ENCODE measurements at regions not wholly inside any gene's neighbourhood (a gene's known extent, or its start where the extent isn't known, plus 50 kb on each side); places are given as distances from the start of the nearest gene placed in this dataset.
A peak's percentile ranks its signal among the peaks of the same experiment; 100 is the strongest.

DNA sequence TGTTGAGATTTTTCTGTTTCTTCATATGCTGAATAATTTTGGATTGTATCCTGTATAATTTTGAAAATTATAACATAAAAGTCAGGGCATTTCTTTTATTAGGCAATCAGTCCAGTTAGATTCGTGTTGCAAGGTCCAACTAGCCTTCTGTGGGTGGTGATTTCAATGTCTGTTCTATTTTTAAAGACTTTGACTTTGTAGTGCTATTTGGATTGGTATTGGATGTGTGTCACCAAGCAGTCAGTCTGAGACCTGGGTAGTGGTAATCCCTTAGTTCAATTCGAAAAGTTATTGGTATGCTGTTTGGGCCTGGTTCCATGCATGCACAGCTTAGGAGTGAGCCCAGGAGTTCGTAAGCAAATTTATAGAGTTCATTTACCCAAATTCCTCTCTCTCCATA, 82.2 kb downstream of the EPDR1 start:
- DNase-seq = no peak

DNA sequence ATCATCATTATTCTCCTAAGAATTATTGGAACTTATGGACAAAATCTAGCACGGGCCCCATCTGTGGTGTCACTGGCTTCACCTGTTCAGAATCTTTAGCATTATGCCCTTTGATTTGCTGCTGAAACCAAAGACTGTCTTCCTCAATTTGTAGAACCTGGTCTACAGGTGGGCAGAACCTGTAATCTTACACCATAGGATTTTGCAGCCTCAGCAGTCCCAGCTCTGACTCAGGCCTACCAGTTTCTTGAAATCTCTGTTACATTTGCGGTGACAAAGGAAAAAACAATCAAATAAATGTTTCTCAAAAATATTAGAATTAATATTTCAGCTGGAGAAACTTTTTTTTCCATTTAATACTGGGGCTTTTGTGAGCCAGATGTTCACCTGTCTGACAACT, 86.1 kb downstream of the EPDR1 start:
- no peak for DNase-seq

DNA sequence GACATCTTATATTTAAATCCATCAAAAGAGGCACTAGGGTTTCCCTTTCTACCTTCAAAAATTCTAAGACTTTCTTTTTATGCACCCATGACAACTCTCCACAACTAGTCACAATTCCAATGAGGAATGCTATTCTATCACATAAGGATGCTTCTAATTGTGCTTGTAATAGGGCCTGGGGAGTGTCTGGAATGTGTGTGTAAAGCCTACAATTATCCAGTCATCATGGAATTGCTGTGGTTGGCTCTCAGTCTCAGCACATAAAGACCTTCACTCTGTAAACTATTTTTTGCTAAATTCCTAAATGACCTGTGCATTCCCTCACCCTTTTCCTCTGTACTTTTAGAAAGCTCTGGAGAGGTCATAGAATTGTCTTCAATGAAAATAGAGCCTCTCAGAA, 86.7 kb downstream of the EPDR1 start:
- DNase-seq = no peak

DNA sequence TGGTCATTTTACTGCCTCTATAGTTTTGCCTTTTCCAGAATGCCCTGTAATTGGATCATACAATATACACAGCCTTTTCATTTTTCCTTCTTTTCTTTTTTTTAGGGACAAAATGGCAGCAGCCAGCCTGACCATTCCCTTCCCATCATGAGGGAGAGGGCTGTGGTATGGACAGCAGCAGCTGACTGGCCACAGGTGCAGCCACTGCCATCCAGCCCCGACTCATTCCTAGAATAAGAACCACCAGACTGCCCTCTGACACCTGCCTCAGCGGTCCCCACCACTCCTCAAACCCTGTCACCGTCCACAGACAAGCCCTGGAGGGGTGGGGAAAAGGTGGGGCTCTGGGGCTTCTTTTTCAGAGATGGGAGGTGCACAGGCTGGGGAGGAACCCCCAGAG, 92.8 kb downstream of the EPDR1 start:
- DNase-seq = no peak

DNA sequence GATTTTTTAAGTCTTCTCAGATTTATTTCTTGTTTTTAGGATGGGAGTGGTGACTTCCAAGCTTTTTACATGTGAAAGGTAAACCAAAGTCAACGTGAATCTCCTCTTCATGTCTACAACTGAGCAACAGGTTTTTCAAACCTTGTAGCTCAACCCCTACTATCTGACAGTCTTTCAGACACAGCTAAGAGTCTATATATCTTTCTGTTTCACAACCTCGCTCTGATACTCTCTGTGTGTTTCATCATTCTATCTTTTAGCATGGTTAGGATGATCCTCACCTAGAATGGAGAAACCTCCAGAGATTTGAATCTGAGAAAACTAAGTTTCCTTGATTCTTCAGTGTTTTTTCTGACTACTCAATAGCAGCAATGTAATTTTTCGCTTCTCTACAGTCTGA, 96.1 kb downstream of the EPDR1 start:
- DNase-seq = no peak

DNA sequence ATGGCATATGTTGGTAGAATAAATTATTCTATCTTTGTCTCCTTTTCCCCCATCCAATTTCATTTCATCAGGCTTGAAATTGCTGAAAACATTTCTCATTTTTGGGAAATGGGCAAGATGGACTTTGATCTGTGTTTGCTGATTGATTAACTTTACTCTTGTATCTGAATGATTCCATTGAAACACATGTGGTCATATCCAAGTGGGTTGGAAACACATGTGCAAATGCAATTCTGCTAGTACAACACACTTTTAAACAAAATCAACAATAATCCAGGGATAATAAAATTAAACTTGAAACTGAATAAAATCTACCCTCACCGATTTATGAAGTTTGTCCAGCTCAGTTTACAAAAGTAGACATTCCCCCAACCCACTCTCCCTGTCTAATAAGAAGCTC, 96.9 kb downstream of the EPDR1 start:
- DNase-seq = no peak

DNA sequence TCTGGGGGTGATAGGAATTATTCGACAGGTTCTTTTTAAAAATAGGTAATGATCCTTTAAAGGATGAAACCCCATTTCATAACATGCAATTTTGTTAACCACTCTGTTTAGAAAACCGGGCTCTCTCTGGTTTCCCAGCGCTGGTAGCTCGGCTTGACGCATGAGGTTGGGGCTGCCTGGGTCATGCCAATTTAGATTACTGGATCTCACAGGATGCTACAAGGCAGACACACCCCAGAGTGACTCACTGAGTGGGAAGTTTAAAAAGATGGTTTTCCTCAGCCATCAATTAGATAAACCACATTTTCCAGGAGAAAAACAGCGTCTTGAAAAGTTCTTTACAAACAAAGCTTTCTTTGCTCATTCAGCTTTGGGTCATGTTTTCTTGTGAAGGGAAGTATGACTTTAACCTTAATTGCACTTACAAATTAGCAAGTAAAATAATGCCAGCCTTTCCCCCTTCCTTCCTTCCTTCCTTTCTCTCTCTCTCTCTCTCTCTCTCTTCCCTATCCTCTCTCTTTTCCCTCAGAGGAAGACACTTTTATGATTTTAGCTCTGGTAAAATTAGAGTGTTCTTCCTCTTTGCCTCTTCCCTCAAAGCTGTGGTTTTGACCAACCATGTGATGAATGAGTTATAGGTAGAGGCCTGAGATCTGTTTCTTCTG, 99.8 kb downstream of the EPDR1 start:
- no peak for DNase-seq

DNA sequence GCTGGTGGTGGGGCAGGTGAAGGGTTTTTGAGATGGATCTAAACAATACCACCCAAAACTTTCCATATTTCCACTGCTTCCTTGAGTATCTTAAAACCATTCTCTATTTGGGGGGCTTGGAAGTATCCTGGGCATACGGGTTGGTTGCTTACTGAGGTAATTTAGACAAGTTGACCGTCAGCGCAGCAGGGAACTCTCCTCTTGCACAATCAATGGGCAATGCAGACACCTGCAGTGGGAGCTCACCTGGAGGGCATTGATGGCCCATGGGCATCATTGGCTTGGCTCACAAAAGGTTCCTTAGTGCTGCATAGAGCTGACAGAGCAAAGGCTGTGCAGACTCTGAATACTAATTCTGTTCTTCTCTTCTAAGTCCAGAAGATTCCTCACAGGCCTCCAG, 101.5 kb downstream of the EPDR1 start:
- no peak for DNase-seq

DNA sequence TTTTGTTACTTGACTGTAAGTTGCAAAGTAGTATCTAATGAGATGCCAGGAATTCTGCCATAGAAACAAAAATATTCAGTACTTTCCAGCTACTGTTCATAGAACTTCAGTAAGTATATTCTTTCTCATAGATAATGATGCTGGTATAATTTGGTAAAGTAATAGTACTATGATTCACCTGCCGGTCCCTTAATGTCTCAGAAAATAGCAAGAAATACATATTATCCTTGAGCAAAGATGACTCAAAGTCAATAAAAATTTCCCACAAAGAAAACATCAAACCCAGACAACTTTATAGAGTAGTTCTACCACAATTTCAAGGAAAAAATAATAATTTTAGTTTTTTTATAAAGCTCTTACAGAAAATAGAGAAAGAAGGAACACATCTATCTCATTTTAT, 105.4 kb downstream of the EPDR1 start:
- no peak for DNase-seq

DNA sequence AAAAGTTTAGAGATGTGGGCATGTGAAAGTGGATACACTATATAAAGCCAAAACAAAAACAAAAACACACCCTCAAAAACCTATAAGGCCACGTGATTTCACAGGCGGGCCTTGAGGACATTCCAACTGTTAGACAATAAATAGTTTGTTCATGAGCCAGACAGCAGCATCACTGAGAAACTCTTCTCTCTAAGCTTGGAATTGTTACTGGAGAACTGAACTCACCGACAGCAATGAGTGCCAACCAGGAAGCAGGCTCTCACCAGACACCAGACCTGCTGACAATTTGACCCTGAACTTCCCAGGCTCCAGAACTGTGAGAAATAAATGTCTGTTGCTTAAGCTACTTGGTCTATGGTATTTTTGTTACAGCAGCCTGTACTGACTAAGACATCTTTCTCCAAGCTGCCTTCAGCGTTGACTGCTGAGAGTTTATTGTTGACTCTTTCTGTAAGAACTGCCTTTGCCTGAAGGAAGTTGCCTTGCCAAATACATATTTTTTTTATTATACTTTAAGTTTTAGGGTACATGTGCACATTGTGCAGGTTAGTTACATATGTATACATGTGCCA, 107.5 kb downstream of the EPDR1 start:
- DNase-seq = no peak

DNA sequence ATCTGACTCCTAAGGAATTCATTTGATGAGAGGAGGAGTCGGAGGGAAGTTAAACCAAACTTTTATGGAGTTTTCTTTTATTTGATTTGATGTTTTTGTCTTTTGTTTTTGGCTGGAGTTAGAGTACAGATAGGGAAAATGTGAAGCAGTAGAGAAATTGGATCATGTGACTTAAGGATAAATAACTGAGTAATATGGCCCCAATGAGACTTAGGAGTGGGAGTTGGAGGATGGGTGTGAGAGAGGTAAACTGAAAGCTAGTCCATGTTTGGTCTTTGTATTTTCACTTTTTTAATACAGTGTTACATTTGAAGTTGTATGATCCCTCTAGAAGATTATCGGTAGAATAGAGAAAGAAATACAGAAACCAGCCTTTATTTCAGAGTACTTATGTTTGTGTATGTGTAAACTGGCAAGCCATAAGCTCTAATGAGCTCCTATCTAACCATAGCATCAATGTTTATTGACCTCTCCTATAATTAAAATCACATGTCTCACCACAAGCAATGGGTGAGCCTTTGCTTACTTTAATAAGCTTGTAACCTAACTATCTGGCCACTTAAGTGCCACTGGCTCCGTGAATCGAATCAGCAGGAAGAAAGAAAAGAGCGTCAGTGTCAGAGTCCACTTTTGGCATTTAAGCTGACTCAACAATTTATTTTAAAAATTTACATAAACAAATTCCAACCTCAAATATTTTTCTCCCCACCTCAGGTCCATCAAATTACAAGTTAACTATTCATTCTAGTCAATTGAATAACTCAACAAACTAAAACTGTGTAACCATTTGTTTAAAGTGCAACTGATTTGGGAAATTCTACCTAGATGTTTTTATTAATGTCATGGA, 113.8 kb downstream of the EPDR1 start:
- DNase-seq = no peak

DNA sequence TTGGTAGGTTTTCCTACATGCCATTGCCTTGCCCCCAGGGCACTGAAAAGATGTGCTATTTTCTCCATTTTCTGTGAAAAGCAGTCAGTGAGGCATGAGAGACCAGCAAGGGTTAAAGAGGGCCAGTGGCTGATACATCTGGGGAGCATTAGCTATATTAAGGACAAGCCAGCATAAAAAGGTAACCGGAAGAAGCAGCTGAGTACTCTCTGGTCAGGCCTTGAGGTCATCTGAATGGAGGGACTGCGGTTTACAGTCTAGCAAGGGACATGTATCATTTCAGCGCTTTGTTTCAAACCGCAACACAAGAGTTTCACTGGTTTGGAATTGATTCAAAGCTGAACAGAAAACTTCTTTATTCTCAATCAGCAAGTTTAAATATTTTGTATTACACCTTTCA, 120.4 kb downstream of the EPDR1 start:
- peak; percentile 17 for DNase-seq

DNA sequence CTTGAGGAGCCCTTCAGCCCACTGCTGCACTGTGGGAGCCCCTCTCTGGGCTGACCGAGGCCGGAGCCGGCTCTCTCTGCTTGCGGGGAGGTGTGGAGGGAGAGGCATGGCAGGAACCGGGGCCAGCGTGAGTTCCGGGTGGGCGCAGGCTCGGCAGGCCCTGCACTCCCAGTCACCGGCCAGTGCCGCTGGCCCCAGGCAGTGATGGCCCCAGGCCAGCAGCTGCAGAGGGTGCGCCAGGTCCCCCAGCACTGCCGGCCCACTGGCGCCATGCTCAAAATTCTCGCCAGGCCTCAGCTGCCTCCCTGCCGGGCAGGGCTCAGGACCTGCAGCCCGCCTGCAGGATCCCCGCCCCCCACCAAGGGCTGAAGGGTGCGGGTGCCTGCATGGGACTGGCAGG, 128.4 kb upstream of the STARD3NL start:
- no peak for DNase-seq

DNA sequence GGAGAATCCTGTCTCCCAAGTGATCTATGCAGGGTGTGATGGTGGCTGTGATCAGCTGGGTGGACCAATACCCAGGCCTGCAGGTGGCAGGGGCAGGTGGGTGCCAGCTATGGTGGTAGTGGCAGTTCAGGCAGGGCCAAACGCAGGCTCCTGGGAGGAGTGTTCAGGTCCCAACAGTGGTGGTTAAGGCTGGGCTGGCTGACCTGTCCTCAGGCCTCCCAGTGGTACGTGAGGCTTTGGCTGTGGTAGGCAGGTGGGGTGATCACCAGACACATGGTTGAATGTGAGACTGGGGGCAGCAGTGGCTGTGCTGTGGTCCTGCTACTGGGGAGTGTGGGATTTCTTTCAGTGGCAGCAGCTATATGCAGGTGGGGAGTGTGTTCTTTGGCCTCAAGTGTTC, 126.7 kb upstream of the STARD3NL start:
- no peak for DNase-seq

DNA sequence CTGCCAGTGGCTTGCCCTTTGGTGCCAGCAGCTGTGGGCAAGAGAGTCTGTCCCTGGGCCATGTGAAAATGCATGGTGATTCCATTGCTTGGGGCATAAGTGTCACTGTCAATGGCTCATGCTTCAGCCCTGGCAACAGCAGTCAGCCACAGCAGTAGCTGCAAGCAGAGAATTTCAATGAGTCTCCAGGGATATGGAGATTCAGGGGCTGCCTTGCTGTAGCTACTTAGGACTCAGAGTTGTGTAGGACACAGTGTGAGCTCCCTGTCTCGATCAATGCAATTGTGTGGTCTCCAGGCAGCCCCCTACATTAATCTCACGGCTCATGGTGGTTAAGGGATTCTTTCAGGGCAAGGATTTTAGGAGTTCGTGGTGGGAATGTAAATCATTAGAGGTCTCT, 126.3 kb upstream of the STARD3NL start:
- peak; percentile 33 for DNase-seq

DNA sequence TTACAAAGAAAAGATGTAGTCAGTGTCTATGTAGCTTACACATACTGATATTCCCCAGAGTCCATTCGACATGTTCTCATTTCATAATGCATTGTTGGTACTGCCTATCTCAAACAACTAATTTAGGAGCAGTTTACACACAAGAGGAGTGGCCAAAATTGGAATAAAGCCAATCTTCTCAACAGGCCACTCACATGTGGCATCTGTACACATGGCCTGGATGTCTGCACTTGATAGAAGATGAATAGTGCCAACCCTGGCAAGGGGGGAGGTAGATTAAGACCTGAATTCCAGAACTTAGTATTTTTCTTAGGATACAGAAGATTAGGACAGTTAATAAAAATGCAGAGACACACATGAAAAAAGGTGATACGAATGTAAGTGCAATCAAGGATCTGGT, 125.3 kb upstream of the STARD3NL start:
- no peak for DNase-seq

DNA sequence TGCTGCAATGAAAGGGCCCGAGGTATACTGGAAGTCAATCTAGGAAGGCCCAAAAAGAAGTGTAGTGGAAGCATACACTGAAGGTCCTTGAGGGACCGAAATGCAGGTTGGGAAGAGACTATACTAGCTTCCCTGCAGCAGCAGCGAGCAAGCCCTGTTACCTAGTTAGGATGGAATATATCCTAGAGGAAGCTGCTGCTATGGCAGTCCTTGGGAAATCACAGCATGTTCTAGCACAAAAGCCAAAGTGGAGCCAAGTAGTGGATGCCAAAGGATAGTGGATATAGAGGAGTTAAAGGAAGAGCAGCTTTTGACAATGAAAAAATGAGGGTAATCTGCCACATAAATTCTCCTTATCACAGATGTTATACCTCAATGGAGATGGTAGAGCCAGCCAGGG, 123.8 kb upstream of the STARD3NL start:
- no peak for DNase-seq

DNA sequence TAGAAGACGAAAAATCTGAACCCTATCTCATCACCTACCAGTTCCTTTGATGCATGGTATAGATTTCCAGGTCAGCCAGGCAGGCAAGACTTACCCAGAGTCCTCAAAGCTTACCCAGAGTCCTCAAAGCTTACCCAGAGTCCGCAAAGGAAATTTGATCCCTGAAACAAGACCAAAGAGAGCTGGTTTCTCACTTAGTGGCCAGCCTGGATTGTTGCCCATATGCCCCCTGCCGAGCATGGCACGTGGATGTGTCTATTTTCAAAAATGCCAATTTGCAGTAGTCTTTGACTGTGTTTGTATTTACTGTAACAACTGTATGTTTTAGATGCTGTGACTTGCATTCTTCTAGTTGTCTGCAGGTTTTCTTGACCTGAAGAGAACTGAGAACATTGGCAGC, 120.2 kb upstream of the STARD3NL start:
- no peak for DNase-seq

DNA sequence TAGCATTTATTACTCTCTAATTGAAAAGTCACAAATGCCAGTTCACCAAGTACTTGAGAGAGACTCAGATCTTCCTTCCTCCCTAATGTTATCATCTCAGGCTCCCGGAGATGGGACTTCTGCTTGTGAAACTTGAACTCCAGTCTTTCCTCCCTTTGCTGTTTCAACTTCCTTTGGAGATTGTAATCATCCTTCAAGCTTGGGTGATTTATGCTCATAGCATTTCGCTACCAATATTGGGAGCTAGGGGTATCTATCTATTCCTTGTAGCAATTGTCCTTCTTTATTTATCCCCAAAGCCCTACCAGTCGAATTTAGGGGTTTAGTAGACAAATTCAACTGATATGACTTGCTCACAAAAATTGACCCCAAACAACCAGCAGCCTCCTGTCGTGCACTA, 117.9 kb upstream of the STARD3NL start:
- DNase-seq = no peak

DNA sequence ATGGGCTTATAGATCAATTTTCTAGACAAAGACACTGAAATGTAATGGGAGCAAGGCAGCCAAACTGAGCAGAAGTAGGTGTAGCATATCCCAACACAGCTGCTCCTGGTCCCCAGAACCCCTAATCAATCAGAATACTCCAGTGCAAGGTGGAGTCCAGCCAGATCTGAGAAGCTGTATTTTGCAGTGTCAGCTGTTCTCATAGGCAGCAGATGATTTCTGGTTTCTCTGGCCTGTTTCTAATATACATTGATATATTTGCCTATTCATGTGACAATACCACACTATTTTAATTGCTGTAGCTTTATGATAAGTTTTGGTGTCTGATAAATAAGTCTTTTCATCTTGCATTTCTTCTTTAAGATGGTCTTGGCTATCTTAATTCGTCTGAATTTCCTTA, 117.4 kb upstream of the STARD3NL start:
- no peak for DNase-seq

DNA sequence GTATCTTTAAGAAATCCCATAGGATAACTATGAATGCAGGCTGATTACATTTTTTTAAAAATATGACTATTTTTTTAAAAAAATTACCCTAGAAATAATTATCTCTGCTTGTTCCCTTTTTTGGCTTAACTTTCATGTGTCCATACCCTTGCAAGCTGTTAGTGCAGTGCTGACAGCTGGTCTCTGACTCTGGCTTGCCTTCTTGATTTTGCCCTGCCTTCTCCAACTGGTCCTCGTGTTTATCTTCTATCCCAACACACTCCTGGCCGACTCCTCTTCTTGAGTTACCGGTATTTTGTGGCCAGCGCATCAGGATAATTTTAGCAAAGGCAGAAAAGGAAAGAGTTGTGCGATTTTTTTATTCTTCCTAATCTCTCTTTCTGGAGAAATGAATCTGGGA, 111.7 kb upstream of the STARD3NL start:
- DNase-seq = no peak

DNA sequence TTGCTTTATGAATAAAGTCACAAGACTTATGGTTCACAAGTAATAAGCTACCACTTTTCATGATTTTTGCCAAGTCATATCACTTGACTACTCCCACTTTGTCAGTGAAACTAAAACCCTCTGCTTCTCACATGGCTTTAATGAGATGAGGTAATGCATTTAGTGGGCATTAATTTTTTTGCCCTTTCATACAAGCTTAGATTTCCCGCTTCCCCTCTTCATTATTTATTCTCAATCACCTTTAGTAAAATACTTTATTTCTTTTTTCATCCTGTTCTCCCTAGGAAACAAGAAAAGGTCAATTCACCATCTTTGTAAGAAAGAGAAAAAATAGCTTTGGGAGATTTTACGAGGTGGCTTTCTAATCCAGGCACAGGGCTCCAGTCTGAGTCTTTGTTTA, 109.6 kb upstream of the STARD3NL start:
- no peak for DNase-seq

DNA sequence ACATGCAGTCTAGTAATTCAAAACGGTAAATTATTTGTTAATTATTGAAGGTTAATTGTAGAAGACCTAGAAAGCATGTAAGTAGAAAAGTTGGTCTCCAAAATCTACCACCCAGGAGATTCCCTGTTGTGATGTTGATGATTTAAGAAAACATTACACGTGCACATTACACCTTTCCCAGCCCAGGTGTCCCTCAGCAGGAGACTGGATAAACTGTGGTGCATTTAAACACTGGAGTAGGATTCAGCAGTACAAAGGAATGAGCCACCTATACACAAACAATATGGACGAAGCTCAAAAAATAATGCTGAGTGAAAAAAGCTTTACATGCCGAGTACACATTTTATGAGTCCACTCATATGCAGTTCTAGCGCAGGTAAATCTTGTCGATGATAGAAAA, 109.0 kb upstream of the STARD3NL start:
- no peak for DNase-seq

DNA sequence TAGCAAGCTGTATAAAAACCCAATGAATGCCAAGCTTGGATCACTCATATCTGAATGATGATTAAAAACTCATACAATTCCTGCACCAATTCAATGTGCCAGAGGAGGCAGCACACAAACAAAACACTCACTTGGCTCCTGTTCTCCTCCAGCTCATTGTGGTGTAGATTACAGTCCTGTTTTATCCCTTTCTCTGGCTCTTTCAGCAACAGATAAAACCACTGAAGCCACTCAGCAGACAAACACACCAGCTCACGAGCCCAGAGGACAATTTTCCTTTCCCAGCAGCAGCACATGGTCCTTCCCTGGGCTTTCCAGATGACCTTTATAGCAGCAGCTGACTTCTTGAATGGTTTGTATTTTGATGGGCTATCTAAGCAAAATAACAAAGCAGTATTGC, 107.3 kb upstream of the STARD3NL start:
- DNase-seq = peak; percentile 22

DNA sequence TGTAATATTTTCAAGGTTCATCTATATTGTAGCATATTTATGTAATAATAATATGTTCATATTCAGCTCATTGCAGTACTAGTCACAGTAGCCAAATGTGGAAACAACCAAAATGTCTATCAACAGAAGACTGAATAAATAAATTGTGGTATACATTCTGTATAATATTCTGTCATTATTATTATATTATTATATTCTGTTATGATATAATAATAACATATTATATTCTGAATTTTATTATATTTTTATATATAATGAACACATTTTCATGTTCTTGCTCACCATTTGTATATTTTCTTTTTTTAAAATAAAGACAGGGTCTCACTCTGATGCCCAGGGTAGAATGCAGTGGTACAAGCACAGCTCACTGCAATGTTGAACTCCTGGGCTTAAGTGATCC, 91.2 kb upstream of the STARD3NL start:
- no peak for DNase-seq

Measured in eye (tissue), 1 donor.